ENCODE measurements at regions not wholly inside any gene's neighbourhood (a gene's known extent, or its start where the extent isn't known, plus 50 kb on each side); places are given as distances from the start of the nearest gene placed in this dataset.

- TF ChIP-seq CTCF (IDR thresholded peaks at IDR 0.05; ENCODE audit: control extremely low read depth, extremely low read depth, low read depth, missing control alignments) = no peak
- no peak for DNase-seq (ENCODE audit: extremely low spot score)
- CTCF ChIA-PET = interaction anchor here (0.6 to 1.2 kb wide), 3 partner anchors 12 to 27 kb away, joined by 3 to 4 read pairs (median 3); no protein-coding TSS in a partner anchor
- POLR2A ChIA-PET = no interaction called here
Measured at GRCh38 chr14:53757732-53758131, 198.9 kb downstream of the BMP4 start.

GRCh38 chr14:53751650-53752049 lies 205.0 kb downstream of the BMP4 start:
- POLR2A ChIA-PET = no interaction called here
- CTCF ChIA-PET = interaction anchor here (1.1 kb wide), 2 partner anchors 10 to 11 kb away, joined by 3 to 4 read pairs; no protein-coding TSS in a partner anchor

GRCh38 chr14:53748691-53749090 lies 207.9 kb downstream of the BMP4 start:
- ChIA-PET CTCF (interaction anchor here (1.5 to 1.9 kb wide), 2 partner anchors 14 to 599 kb away, joined by 3 to 5 read pairs; no protein-coding TSS in a partner anchor), POLR2A (no interaction called here)
- no peak for DNase-seq (ENCODE audit: extremely low spot score)
- no peak for TF ChIP-seq CTCF (IDR thresholded peaks at IDR 0.05; ENCODE audit: control extremely low read depth, extremely low read depth, low read depth, missing control alignments)

More at GRCh38 chr14:53751650-53752049, 205.0 kb downstream of the BMP4 start:
- DNase-seq (ENCODE audit: extremely low spot score) = no peak
- no peak for TF ChIP-seq CTCF (IDR thresholded peaks at IDR 0.05; ENCODE audit: control extremely low read depth, extremely low read depth, low read depth, missing control alignments)

- CTCF ChIA-PET = interaction anchor here (0.9 kb wide), 1 partner anchor 13 kb away, joined by 4 read pairs; no protein-coding TSS in a partner anchor
- DNase-seq (ENCODE audit: extremely low spot score) = no peak
- no peak for TF ChIP-seq CTCF (IDR thresholded peaks at IDR 0.05; ENCODE audit: control extremely low read depth, extremely low read depth, low read depth, missing control alignments)
- POLR2A ChIA-PET = no interaction called here
Measured at GRCh38 chr14:53744857-53745256, 211.8 kb downstream of the BMP4 start.

GRCh38 chr14:53743371-53743770 lies 213.3 kb downstream of the BMP4 start:
- TF ChIP-seq CTCF (IDR thresholded peaks at IDR 0.05; ENCODE audit: control extremely low read depth, extremely low read depth, low read depth, missing control alignments) = no peak
- no peak for DNase-seq (ENCODE audit: extremely low spot score)
- CTCF ChIA-PET = no interaction called here
- POLR2A ChIA-PET = no interaction called here

GRCh38 chr14:53742233-53742620 lies 214.4 kb downstream of the BMP4 start:
- no peak for TF ChIP-seq CTCF (IDR thresholded peaks at IDR 0.05; ENCODE audit: control extremely low read depth, extremely low read depth, low read depth, missing control alignments)
- CTCF ChIA-PET = interaction anchor here (1.3 to 1.7 kb wide), 2 partner anchors 10 to 11 kb away, joined by 3 to 4 read pairs; no protein-coding TSS in a partner anchor
- POLR2A ChIA-PET = no interaction called here
- no peak for DNase-seq (ENCODE audit: extremely low spot score)

Measured in GM10248 (cell line).